H1 (cell line): ENCODE measurements at regions not wholly inside any gene's neighbourhood (a gene's known extent, or its start where the extent isn't known, plus 50 kb on each side); places are given as distances from the start of the nearest gene placed in this dataset.

Source experiments
- CHD7 ChIP-seq: fragments of 300-600 bp; sonication (generic); IDR thresholded peaks from 2 replicates; pipeline ENCODE4 v1.7.1; 2012; ENCODE audit warnings: low read length, moderate library complexity, mild to moderate bottlenecking, inconsistent platforms; ENCODE audit not compliant: insufficient replicate concordance
- CTCF ChIP-seq, 3 experiments: IDR thresholded peaks; 1 replicate in 2 of 3; 2 replicates in 1 of 3; pipeline versions ENCODE4 v1.5.1 to v1.6.1; 2011; ENCODE audit warnings: low read length in 3 of 3, mild to moderate bottlenecking in 3 of 3, inconsistent platforms in 2 of 3, low read depth in 1 of 3, moderate library complexity in 1 of 3; ENCODE audit not compliant: insufficient read depth in 1 of 3; ENCODE audit errors: control extremely low read depth in 1 of 3
- EZH2 ChIP-seq: fragments of 200-600 bp; sonication (generic); IDR thresholded peaks from 2 replicates; pipeline ENCODE4 v1.7.1; 2012; ENCODE audit warnings: low read depth, mild to moderate bottlenecking, moderate library complexity, low read length, inconsistent platforms; ENCODE audit not compliant: severe bottlenecking
- GABPA ChIP-seq: IDR thresholded peaks from 2 replicates; pipeline ENCODE4 v1.6.1; 2011; ENCODE audit warnings: mild to moderate bottlenecking, low read length, moderate library complexity, borderline replicate concordance; ENCODE audit not compliant: insufficient read depth
- GTF2F1 ChIP-seq: IDR thresholded peaks from 2 replicates; pipeline ENCODE4 v1.6.1; 2012; ENCODE audit warnings: low read depth, low read length, improper control_type of control experiment, borderline replicate concordance
- SP2 ChIP-seq: IDR thresholded peaks from 2 replicates; pipeline ENCODE4 v1.6.1; 2012; ENCODE audit warnings: mild to moderate bottlenecking, low read length, inconsistent platforms
- TEAD4 ChIP-seq: IDR thresholded peaks from 2 replicates; pipeline ENCODE4 v1.6.1; 2012; ENCODE audit warnings: low read depth, low read length, inconsistent platforms, mixed read lengths
- YY1 ChIP-seq: IDR thresholded peaks from 2 replicates; pipeline ENCODE4 v1.6.1; 2011; ENCODE audit warnings: low read depth, mild to moderate bottlenecking, low read length

DNA sequence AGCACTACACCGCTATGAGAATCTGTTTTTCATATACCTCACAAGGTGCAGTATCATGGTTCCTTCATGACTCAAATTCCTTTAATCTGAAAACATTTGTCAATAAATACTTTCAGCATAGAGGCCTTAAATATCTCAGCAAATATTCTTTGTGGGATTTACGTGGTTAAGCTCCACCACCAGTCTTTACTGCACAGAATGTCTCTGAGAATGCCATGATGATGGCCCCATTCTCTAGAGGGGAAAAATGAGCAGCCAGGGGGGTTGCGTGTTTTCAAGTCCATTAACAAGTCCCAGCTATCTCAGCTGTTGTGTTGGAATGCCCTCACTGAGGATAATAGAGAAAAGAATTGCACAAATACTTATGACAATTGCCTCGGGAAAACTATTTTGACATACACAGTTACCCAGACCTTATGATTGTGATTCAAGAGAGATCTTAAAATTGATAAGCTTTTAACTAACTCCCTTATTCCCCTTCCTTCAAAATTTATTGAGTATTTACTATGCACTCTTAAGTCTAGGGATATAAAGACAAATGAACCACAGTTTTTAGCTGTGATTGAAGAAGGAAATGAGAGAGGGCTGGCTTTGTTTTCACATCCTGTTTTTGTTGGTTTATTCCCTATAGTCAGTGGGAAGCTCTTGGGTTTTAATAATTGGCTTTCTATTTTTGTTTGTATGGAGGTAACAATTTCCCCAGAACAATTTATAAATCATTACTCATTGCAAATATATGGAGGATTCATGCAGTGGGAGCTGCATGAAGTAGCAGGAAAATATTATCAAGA lies 176.5 kb upstream of the VWC2 start (continued):
- TF ChIP-seq CHD7 (no peak), SP2 (no peak), CTCF (IDR thresholded peaks at IDR 0.05; ENCODE audit: control extremely low read depth in 1 of 3, insufficient read depth in 1 of 3, low read depth in 1 of 3, low read length in 3 of 3) (no peak), TEAD4 (no peak), GTF2F1 (no peak), GABPA (no peak), YY1 (no peak), EZH2 (no peak)
